HepG2 (cell line): ENCODE measurements at regions not wholly inside any gene's neighbourhood (a gene's known extent, or its start where the extent isn't known, plus 50 kb on each side); places are given as distances from the start of the nearest gene placed in this dataset.

ENCODE experiments used
- ATAC-seq: fragments of 200-7000 bp; cut with Tn5 transposase; 3 replicates; pipeline ENCODE4 v1.9.1; 2020; ENCODE audit warnings: mild to moderate bottlenecking, moderate library complexity
- BruUV-seq: library from RNA; stranded (reverse); fragments of 400-500 nt; replicated peaks from 2 replicates; lab custom pipeline; 2021; lab: Mats Ljungman, UMichigan
- CTCF ChIA-PET: fragments of 300-600 bp; formaldehyde crosslinking; extraction: SDS; loops from one replicate; lab custom pipeline; 2021; ENCODE audit warnings: low total read pairs, inconsistent platforms, low intra/inter-chr PET ratio; lab: Yijun Ruan, JAX
- POLR2A ChIA-PET: fragments of 350-600 bp; sonication (Branson Sonifier 250); formaldehyde crosslinking; loops from one replicate; lab custom pipeline; 2020; ENCODE audit warnings: antibody characterized with exemption, inconsistent platforms; lab: Yijun Ruan, JAX
- DNase-seq: peaks from one replicate; pipeline ENCODE4 v3.0.0-alpha.2; 2015; ENCODE audit warnings: low spot score
- FAIRE-seq: peaks from 3 replicates; lab custom pipeline; 2011; peaks lifted over from hg19 to GRCh38; lab: Jason Lieb, UNC
- H2AFZ ChIP-seq: one replicate; pipeline ENCODE4 v1.6.1; 2011; ENCODE audit warnings: low read length, inconsistent platforms
- H3K27ac ChIP-seq: fragments of 300-600 bp; 3 replicates; pipeline ENCODE4 v1.8.0; 2011; ENCODE audit warnings: mixed run types, mild to moderate bottlenecking, mixed read lengths, low read length, inconsistent platforms; ENCODE audit not compliant: insufficient read depth; ENCODE audit errors: extremely low read length
- H3K27me3 ChIP-seq, 2 experiments: fragments of 200-600 bp in 1 of 2; 2 replicates in 1 of 2; 3 replicates in 1 of 2; pipeline versions ENCODE4 v1.6.0 to v1.8.0; 2011; ENCODE audit warnings: low read length in 2 of 2, mild to moderate bottlenecking in 2 of 2, moderate library complexity in 2 of 2, inconsistent platforms in 1 of 2; ENCODE audit not compliant: insufficient read depth in 2 of 2, control insufficient read depth in 1 of 2
- H3K36me3 ChIP-seq, 2 experiments: fragments of 200-600 bp in 1 of 2; replicated peaks in 1 of 2; 2 replicates in 1 of 2; 3 replicates in 1 of 2; pipeline versions ENCODE4 v1.5.1 to v1.8.0; 2011; ENCODE audit warnings: low read length in 2 of 2, inconsistent platforms in 1 of 2; ENCODE audit not compliant: insufficient read depth in 2 of 2, control insufficient read depth in 1 of 2
- H3K4me1 ChIP-seq: 2 replicates; pipeline ENCODE4 v1.5.1; 2012; ENCODE audit warnings: low read length, inconsistent platforms; ENCODE audit not compliant: insufficient read depth
- H3K4me2 ChIP-seq: 2 replicates; pipeline ENCODE4 v1.6.0; 2011; ENCODE audit warnings: low read depth, low read length, inconsistent platforms
- H3K4me3 ChIP-seq, 3 experiments: fragments of 200-600 bp in 1 of 3; sonication (generic), shearing (Covaris generic) in 1 of 3; replicated peaks in 1 of 3; 2 replicates each; pipeline ENCODE4 v1.5.1; 2011 to 2016; ENCODE audit warnings: low read length in 3 of 3, inconsistent platforms in 2 of 3, low read depth in 2 of 3, mild to moderate bottlenecking in 2 of 3, control low read depth in 1 of 3, mixed read lengths in 1 of 3; ENCODE audit not compliant: insufficient read depth in 1 of 3
- H3K79me2 ChIP-seq: one replicate; pipeline ENCODE4 v1.6.1; 2011; ENCODE audit warnings: low read length, inconsistent platforms; ENCODE audit not compliant: insufficient read depth
- H3K9ac ChIP-seq: 2 replicates; pipeline ENCODE4 v1.6.0; 2011; ENCODE audit warnings: mild to moderate bottlenecking, low read depth, low read length, inconsistent platforms; ENCODE audit not compliant: insufficient read depth
- H3K9me3 ChIP-seq: 2 replicates; pipeline ENCODE4 v1.5.1; 2012; ENCODE audit warnings: mild to moderate bottlenecking, low read length
- H4K20me1 ChIP-seq: 2 replicates; pipeline ENCODE4 v1.6.0; 2011; ENCODE audit warnings: inconsistent platforms, mild to moderate bottlenecking, low read length, moderate library complexity; ENCODE audit not compliant: insufficient read depth
- ARNTL ChIP-seq: sonication (generic); formaldehyde crosslinking; IDR thresholded peaks from 2 replicates; pipeline ENCODE4 v1.4.0; 2020; ENCODE audit warnings: mild to moderate bottlenecking, missing genetic modification reagents
- BRCA1 ChIP-seq: sonication (generic); formaldehyde crosslinking; IDR thresholded peaks from 2 replicates; pipeline ENCODE4 v1.4.0; 2020; ENCODE audit warnings: missing genetic modification reagents
- EP300 ChIP-seq, 3 experiments: sonication (generic) in 1 of 3; formaldehyde crosslinking in 1 of 3; IDR thresholded peaks; 2 replicates each; pipeline versions ENCODE4 v1.5.1 to v1.6.1; 2011 to 2020; ENCODE audit warnings: low read depth in 2 of 3, low read length in 2 of 3, borderline replicate concordance in 1 of 3, improper control_type of control experiment in 1 of 3, mild to moderate bottlenecking in 1 of 3, missing genetic modification reagents in 1 of 3, moderate library complexity in 1 of 3
- NFKBIZ ChIP-seq: IDR thresholded peaks from 2 replicates; pipeline ENCODE4 v1.6.1; 2018; ENCODE audit warnings: missing genetic modification reagents, missing compliant biosample characterization
- NR2F2 ChIP-seq: IDR thresholded peaks from 2 replicates; pipeline ENCODE4 v1.6.1; 2012; ENCODE audit warnings: low read depth, inconsistent platforms, borderline replicate concordance
- SYNCRIP ChIP-seq: fragments of 200-400 bp; formaldehyde crosslinking; IDR thresholded peaks from 2 replicates; pipeline ENCODE4 v1.6.1; 2018; ENCODE audit warnings: mild to moderate bottlenecking, low read depth, low read length; ENCODE audit not compliant: insufficient read depth
- TCF7 ChIP-seq: sonication (generic); IDR thresholded peaks from 2 replicates; pipeline ENCODE4 v1.6.1; 2016; ENCODE audit warnings: antibody characterized with exemption, low read depth
- WIZ ChIP-seq: sonication (generic); formaldehyde crosslinking; IDR thresholded peaks from 2 replicates; pipeline ENCODE4 v1.5.1; 2020; ENCODE audit warnings: mild to moderate bottlenecking, missing genetic modification reagents
- ZBTB20 ChIP-seq: sonication (generic); formaldehyde crosslinking; IDR thresholded peaks from 2 replicates; pipeline ENCODE4 v1.8.1; 2023; ENCODE audit warnings: missing genetic modification reagents, low read depth, mild to moderate bottlenecking, borderline replicate concordance
- ZNF644 ChIP-seq: IDR thresholded peaks from 2 replicates; pipeline ENCODE4 v1.6.1; 2016; ENCODE audit warnings: low read depth
- ZNF790 ChIP-seq: sonication (generic); formaldehyde crosslinking; IDR thresholded peaks from 2 replicates; pipeline ENCODE4 v1.8.0; 2022; ENCODE audit warnings: missing genetic modification reagents, mild to moderate bottlenecking, borderline replicate concordance
- ZNF850 ChIP-seq: sonication (generic); formaldehyde crosslinking; conservative IDR thresholded peaks from 2 replicates; pipeline ENCODE4 v1.9.0; 2021; ENCODE audit warnings: mild to moderate bottlenecking, missing genetic modification reagents
- ZNF879 ChIP-seq: sonication (generic); formaldehyde crosslinking; IDR thresholded peaks from 2 replicates; pipeline ENCODE4 v1.8.1; 2023; ENCODE audit warnings: missing genetic modification reagents
- WGBS: methylation state at CpG from one replicate; pipeline ENCODE4 v1.1.6; 2017; ENCODE audit warnings: low lambda C conversion rate; 5-methylcytosine and 5-hydroxymethylcytosine counted together
- in situ Hi-C: cut with HindIII; loops from 2 replicates; pipeline ENCODE4 v1.10.0; 2017; ENCODE audit warnings: low pct_unique_long_range_greater_than_20kb; ENCODE audit not compliant: extremely low pct_ligation_motif_present
- intact Hi-C: fragments of 100-400 bp; cut with micrococcal nuclease; formaldehyde crosslinking; loops from one replicate; pipeline ENCODE4 v1.10.0; 2022; ENCODE audit not compliant: unreplicated experiment
- TF ChIP-seq, protein P1 (sequence below): sonication (generic); formaldehyde crosslinking; IDR thresholded peaks from 2 replicates; pipeline ENCODE4 v1.4.0; 2020; ENCODE audit warnings: missing genetic modification reagents, borderline replicate concordance
- TF ChIP-seq, protein P2 (sequence below): IDR thresholded peaks from 2 replicates; pipeline ENCODE4 v1.6.1; 2016; ENCODE audit warnings: low read depth, borderline replicate concordance
- TF ChIP-seq, protein P3 (sequence below): sonication (generic); formaldehyde crosslinking; IDR thresholded peaks from 2 replicates; pipeline ENCODE4 v1.5.0; 2020; ENCODE audit warnings: missing genetic modification reagents
- TF ChIP-seq, protein P4 (sequence below): conservative IDR thresholded peaks from 2 replicates; pipeline ENCODE4 v1.6.1; 2018; ENCODE audit warnings: missing genetic modification reagents
- TF ChIP-seq, protein P5 (sequence below): sonication (generic); formaldehyde crosslinking; IDR thresholded peaks from 2 replicates; pipeline ENCODE4 v1.5.1; 2020; ENCODE audit warnings: missing genetic modification reagents, mild to moderate bottlenecking, borderline replicate concordance

DNA sequence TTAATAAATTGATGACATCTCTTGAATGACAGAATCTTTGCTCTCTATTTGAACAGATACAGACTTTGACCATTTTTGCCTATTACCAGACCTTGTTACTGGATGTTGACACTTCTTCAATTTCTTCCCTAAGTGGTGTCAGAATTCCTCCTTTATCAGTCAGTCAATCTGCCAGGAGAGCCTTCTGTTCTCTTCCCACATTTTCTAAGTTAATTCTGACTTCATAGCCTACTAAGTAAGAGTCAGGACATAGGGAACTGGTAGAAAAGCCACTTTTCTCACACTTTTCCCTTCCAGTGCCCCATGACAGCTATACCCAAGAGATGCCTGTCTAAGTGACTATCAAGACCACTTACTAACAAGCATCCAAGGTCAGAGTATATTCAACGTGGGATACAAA lies 1187.5 kb upstream of the NXPH2 start:
- Histone ChIP-seq H3K9ac (no peak overlapping the region), H3K4me3 (no peak overlapping the region), H3K4me2 (no peak overlapping the region), H3K36me3 (no peaks in the 10 kb centered on the region), H3K79me2 (no peaks in the 10 kb centered on the region), H3K27me3 (no peaks in the 10 kb centered on the region), H3K9me3 (no peaks in the 10 kb centered on the region), H2AFZ (no peak overlapping the region), H3K4me1 (no peaks in the 10 kb centered on the region), H4K20me1 (no peaks in the 10 kb centered on the region), H3K27ac (no peak overlapping the region)
- intact Hi-C loops (no loop called here), in situ Hi-C loops (no loop called here)
- ChIA-PET POLR2A (no interaction called here), CTCF (no interaction called here)
- FAIRE-seq (no peak), ATAC-seq (no peak), DNase-seq (no peak)
- no TSS peak for BruUV-seq
- 0% methylated on average over 1 of the region's 1 CpG for WGBS
- TF ChIP-seq ZBTB20, result no peak
- TF ChIP-seq, protein P1, sequence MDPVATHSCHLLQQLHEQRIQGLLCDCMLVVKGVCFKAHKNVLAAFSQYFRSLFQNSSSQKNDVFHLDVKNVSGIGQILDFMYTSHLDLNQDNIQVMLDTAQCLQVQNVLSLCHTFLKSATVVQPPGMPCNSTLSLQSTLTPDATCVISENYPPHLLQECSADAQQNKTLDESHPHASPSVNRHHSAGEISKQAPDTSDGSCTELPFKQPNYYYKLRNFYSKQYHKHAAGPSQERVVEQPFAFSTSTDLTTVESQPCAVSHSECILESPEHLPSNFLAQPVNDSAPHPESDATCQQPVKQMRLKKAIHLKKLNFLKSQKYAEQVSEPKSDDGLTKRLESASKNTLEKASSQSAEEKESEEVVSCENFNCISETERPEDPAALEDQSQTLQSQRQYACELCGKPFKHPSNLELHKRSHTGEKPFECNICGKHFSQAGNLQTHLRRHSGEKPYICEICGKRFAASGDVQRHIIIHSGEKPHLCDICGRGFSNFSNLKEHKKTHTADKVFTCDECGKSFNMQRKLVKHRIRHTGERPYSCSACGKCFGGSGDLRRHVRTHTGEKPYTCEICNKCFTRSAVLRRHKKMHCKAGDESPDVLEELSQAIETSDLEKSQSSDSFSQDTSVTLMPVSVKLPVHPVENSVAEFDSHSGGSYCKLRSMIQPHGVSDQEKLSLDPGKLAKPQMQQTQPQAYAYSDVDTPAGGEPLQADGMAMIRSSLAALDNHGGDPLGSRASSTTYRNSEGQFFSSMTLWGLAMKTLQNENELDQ (CRISPR knock-in tag), result no peak
- no peak for TF ChIP-seq ZNF879
- TF ChIP-seq, protein P2, sequence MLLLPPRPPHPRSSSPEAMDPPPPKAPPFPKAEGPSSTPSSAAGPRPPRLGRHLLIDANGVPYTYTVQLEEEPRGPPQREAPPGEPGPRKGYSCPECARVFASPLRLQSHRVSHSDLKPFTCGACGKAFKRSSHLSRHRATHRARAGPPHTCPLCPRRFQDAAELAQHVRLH (CRISPR knock-in tag), result no peak
- TF ChIP-seq ZNF790 (CRISPR knock-in tag), result no peak
- no peak for TF ChIP-seq SYNCRIP
- TF ChIP-seq ARNTL (CRISPR knock-in tag), result no peak
- no peak for TF ChIP-seq WIZ
- TF ChIP-seq, protein P3, sequence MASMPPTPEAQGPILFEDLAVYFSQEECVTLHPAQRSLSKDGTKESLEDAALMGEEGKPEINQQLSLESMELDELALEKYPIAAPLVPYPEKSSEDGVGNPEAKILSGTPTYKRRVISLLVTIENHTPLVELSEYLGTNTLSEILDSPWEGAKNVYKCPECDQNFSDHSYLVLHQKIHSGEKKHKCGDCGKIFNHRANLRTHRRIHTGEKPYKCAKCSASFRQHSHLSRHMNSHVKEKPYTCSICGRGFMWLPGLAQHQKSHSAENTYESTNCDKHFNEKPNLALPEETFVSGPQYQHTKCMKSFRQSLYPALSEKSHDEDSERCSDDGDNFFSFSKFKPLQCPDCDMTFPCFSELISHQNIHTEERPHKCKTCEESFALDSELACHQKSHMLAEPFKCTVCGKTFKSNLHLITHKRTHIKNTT (CRISPR knock-in tag), result no peak
- TF ChIP-seq NFKBIZ (CRISPR knock-in tag), result no peak
- TF ChIP-seq, protein P4, sequence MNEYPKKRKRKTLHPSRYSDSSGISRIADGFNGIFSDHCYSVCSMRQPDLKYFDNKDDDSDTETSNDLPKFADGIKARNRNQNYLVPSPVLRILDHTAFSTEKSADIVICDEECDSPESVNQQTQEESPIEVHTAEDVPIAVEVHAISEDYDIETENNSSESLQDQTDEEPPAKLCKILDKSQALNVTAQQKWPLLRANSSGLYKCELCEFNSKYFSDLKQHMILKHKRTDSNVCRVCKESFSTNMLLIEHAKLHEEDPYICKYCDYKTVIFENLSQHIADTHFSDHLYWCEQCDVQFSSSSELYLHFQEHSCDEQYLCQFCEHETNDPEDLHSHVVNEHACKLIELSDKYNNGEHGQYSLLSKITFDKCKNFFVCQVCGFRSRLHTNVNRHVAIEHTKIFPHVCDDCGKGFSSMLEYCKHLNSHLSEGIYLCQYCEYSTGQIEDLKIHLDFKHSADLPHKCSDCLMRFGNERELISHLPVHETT (CRISPR knock-in tag), result no peak
- no peak for TF ChIP-seq TCF7
- TF ChIP-seq, protein P5, sequence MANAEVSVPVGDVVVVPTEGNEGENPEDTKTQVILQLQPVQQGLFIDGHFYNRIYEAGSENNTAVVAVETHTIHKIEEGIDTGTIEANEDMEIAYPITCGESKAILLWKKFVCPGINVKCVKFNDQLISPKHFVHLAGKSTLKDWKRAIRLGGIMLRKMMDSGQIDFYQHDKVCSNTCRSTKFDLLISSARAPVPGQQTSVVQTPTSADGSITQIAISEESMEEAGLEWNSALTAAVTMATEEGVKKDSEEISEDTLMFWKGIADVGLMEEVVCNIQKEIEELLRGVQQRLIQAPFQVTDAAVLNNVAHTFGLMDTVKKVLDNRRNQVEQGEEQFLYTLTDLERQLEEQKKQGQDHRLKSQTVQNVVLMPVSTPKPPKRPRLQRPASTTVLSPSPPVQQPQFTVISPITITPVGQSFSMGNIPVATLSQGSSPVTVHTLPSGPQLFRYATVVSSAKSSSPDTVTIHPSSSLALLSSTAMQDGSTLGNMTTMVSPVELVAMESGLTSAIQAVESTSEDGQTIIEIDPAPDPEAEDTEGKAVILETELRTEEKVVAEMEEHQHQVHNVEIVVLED (CRISPR knock-in tag), result no peak
- no peak for TF ChIP-seq NR2F2
- no peak for TF ChIP-seq EP300 (IDR thresholded peaks at IDR 0.05; ENCODE audit: low read depth in 2 of 2, low read length in 2 of 2)
- no peak for TF ChIP-seq EP300 (CRISPR knock-in tag; IDR thresholded peaks at IDR 0.05; ENCODE audit: borderline replicate concordance)
- TF ChIP-seq BRCA1, result no peak
- no peak for TF ChIP-seq ZNF644 (CRISPR knock-in tag)
- TF ChIP-seq ZNF850 (CRISPR knock-in tag), result no peak
